Pancreas (tissue), 10 donors: ENCODE measurements at regions not wholly inside any gene's neighbourhood (a gene's known extent, or its start where the extent isn't known, plus 50 kb on each side); places are given as distances from the start of the nearest gene placed in this dataset.
"Not testable (repeated sequence)": the region's sequence is repeated elsewhere in the genome, so short reads cannot be mapped to it uniquely, and the experiment has no call there.

Source experiments
- ATAC-seq, 4 donors: fragments of 200-7000 bp; cut with Tn5 transposase; one replicate each; pipeline versions ENCODE4 v1.8.0 to v1.9.1; 2020; ENCODE audit warnings: mild to moderate bottlenecking in 4 of 4, moderate library complexity in 4 of 4
- DNase-seq, 6 donors: peaks; one replicate each; pipeline ENCODE4 v3.0.0-alpha.2; 2020
- FAIRE-seq: peaks from 2 replicates; lab custom pipeline; 2012; peaks lifted over from hg19 to GRCh38; lab: Jason Lieb, UNC
- H3K27ac ChIP-seq, 4 donors: fragments of 200-600 bp; sonication (generic); 1 replicate in 3 of 4; 2 replicates in 1 of 4; pipeline versions ENCODE4 v1.5.0 to v1.8.0; 2020
- H3K27me3 ChIP-seq, 4 donors: fragments of 200-600 bp; one replicate each; pipeline ENCODE4 v1.8.0; 2021
- H3K36me3 ChIP-seq, 3 donors: fragments of 200-600 bp; sonication (generic) in 1 of 3; one replicate each; pipeline versions ENCODE4 v1.5.0 to v1.8.0; 2020 to 2021
- H3K4me1 ChIP-seq, 3 donors: fragments of 200-600 bp; one replicate each; pipeline ENCODE4 v1.8.0; 2021
- H3K4me3 ChIP-seq, 4 donors: fragments of 200-600 bp; sonication (generic) in 2 of 4; one replicate each; pipeline versions ENCODE4 v1.5.0 to v1.8.0; 2020 to 2021
- H3K9me3 ChIP-seq, 4 donors: fragments of 200-600 bp; one replicate each; pipeline ENCODE4 v1.8.0; 2021
- CTCF ChIP-seq, 4 donors: fragments of 200-600 bp; sonication (generic) in 3 of 4; IDR thresholded peaks; one replicate each; pipeline versions ENCODE4 v1.5.0 to v1.8.0; 2021; ENCODE audit warnings: antibody characterized with exemption in 4 of 4
- WGBS, 2 donors: extraction: QIAGEN DNeasy Blood & Tissue Kit; methylation state at CpG; one replicate each; pipeline ENCODE4 v1.1.7; 2013; 5-methylcytosine and 5-hydroxymethylcytosine counted together
- intact Hi-C, 3 donors: fragments of 100-400 bp; cut with DNase I; formaldehyde crosslinking; loops; one replicate each; pipeline versions ENCODE4 v1.11.1 to v1.14.2; 2022
- donor health status: healthy with polysubstance abuse.
- donor health status: DM: no; HTN: no; CAD: no; lungs with moderate emphysema.
- donor health status: DM: no; HTN: no; CAD: no.
- donor health status: control.
- donor health status: control.
- donor health status: Bipolar disorder and iron deficiency.
- donor health status: DM: yes; HTN: yes; CAD: no.
- donor health status: DM: no; HTN: no; CAD: no.
- donor health status: DM: no; HTN: no; CAD: no.
- donor health status: DM: yes; HTN: yes; CAD: no.

DNA sequence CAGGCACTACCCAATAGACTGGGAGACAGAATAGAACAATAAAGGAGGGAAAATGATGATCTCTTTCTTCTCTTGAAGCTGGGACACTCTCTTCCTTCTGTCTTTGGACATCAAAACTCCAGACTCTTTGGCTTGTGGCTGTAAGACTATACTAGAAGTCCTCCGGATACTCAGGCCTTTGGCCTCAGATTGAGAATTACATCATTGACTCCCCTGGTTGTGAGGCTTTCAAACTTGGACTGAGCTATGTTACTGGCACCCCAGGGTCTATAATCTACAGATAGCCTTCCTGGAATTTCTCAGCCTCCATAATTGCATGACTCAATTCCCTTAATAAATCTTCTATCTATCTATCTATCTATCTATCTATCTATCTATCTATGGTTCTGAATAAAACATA is 294.2 kb upstream of the CT83 start:
- no peak for TF ChIP-seq CTCF (IDR thresholded peaks at IDR 0.05)
- Histone ChIP-seq H3K9me3 (no peaks in the 10 kb centered on the region), H3K27me3 (peaks cover 0 to 6% (median 3%) of the 10 kb centered on the region in 4 donors), H3K4me3 (no peak overlapping the region), H3K27ac (no peak overlapping the region), H3K4me1 (no peaks in the 10 kb centered on the region), H3K36me3 (no peaks in the 10 kb centered on the region)
- intact Hi-C loops: no loop called here
- ATAC-seq (no peak), FAIRE-seq (no peak), DNase-seq (no peak)
- WGBS, 2 donors: 65 to 69% methylated on average over 1 of the region's 1 CpG

DNA sequence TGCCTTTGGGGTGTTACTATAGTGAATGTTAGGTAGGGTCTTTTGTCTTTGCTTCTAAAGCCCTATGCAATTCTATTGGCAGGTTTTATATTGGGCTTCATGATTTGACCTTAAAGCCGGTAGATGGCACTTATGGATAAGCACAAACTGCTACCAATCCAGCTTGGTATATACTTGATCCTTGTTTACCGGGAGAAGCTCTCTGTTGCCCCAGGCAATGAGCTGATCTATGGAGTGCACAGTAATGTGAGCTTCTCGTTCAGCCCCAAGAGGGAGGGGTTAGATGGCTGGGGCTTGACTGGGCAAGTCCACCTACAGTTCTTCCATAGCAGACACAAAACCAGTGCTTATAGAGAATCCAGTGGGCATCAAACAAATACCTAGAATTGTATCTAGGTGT is 287.2 kb upstream of the CT83 start:
- intact Hi-C loops: no loop called here
- Histone ChIP-seq H3K27me3 (peaks cover 0 to 3% (median 0%) of the 10 kb centered on the region in 4 donors), H3K27ac (no peak overlapping the region), H3K4me1 (no peaks in the 10 kb centered on the region), H3K4me3 (no peak overlapping the region), H3K9me3 (no peaks in the 10 kb centered on the region), H3K36me3 (no peaks in the 10 kb centered on the region)
- DNase-seq: no peak
- ATAC-seq: no peak
- 73 to 75% methylated on average over 3 of the region's 3 CpGs for WGBS, 2 donors
- no peak for TF ChIP-seq CTCF (IDR thresholded peaks at IDR 0.05)
- FAIRE-seq: no peak

DNA sequence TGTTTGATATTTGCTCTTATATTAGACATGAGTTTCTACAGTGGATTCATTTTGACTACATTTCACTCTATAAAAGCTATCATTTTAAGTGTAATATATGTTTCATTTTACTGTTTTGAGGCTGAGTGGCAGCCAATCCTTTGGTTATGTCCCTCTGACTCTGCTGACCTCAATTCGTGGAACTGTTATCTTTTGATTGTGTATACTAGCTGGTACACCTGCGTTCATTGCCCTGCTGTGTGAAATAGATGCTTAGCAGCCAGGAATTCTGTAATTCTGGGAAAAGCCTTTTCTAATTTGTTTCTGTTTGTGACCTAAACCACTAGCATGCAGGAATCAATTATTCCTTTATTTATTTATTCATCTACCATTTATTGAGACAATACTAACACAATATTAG is 269.4 kb upstream of the CT83 start:
- no peak for ATAC-seq
- DNase-seq: no peak
- Histone ChIP-seq H3K27ac (no peak overlapping the region), H3K4me1 (no peaks in the 10 kb centered on the region), H3K9me3 (no peaks in the 10 kb centered on the region), H3K36me3 (no peaks in the 10 kb centered on the region), H3K4me3 (no peak overlapping the region), H3K27me3 (peaks cover 0 to 5% (median 0%) of the 10 kb centered on the region in 4 donors)
- 14% methylated on average over 2 of the region's 2 CpGs for WGBS, 2 donors
- intact Hi-C loops: no loop called here
- peak; percentile 49 for FAIRE-seq
- no peak for TF ChIP-seq CTCF (IDR thresholded peaks at IDR 0.05)

DNA sequence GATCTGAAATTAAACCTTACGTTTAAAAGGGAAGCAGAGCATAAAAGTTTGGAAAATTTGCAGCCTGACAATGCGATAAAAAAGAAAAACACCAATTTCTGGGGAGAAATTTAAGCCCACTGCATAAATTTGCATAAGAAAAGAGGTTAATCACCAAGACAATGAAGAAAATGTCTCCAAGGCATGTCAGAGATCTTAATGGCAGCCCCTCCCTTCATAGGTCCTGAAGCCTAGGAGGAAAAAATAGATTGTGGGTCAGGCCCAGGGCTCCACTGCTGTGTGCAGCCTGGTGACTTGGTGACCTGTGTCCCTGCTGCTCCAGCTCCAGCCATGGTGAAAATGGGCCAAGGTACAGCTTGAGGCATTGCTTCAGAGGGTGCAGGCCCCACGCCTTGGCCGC is 264.0 kb upstream of the CT83 start:
- DNase-seq: no peak
- Histone ChIP-seq H3K27ac (no peak overlapping the region), H3K27me3 (peaks cover 0 to 5% (median 0%) of the 10 kb centered on the region in 4 donors), H3K4me1 (no peaks in the 10 kb centered on the region), H3K4me3 (no peak overlapping the region), H3K9me3 (no peaks in the 10 kb centered on the region), H3K36me3 (no peaks in the 10 kb centered on the region)
- intact Hi-C loops: no loop called here
- no peak for FAIRE-seq
- 83 to 86% methylated on average over 4 of the region's 4 CpGs for WGBS, 2 donors
- TF ChIP-seq CTCF (IDR thresholded peaks at IDR 0.05): no peak
- no peak for ATAC-seq

DNA sequence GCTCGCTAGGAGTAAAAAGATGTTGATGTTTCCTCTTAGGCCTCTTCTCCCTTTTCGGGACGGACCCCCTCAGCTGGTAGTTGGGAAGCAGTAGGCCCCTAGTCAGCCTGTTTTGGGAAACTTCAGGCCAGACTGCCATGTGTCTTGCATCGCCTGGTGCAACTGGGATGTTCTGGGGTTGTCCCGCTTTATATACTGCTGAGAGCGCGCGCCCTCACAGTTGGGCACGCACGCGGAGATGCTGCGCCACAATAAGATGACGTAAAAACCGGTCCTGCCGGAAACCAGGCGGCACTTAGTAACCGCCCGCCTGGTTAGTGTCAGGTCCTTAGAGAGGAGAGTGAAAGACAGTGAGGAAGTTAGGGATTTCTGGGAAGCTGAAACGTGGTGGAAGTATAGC is 231.3 kb upstream of the CT83 start:
- DNase-seq (no peak), FAIRE-seq (no peak), ATAC-seq (no peak)
- no peak overlapping the region for H3K27ac ChIP-seq
- no peaks in the 10 kb centered on the region for H3K9me3 ChIP-seq
- peaks cover 0 to 5% (median 0%) of the 10 kb centered on the region in 4 donors for H3K27me3 ChIP-seq
- TF ChIP-seq CTCF (IDR thresholded peaks at IDR 0.05): no peak
- intact Hi-C loops: no loop called here
- no peaks in the 10 kb centered on the region for H3K4me1 ChIP-seq
- no peaks in the 10 kb centered on the region for H3K36me3 ChIP-seq
- WGBS, 2 donors: 65 to 90% methylated on average over 19 of the region's 19 CpGs
- no peak overlapping the region for H3K4me3 ChIP-seq

- ATAC-seq, H3K36me3 ChIP-seq, DNase-seq, FAIRE-seq, H3K27me3 ChIP-seq, H3K4me3 ChIP-seq, H3K4me1 ChIP-seq, H3K27ac ChIP-seq, H3K9me3 ChIP-seq, intact Hi-C loops: not testable (repeated sequence)
- 64 to 77% methylated on average over 7 of the region's 7 CpGs for WGBS, 2 donors
Observed at GRCh38 chrX:116679544-116679943, 216.8 kb upstream of the CT83 start.
